HL-60 (cell line): ENCODE measurements at regions not wholly inside any gene's neighbourhood (a gene's known extent, or its start where the extent isn't known, plus 50 kb on each side); places are given as distances from the start of the nearest gene placed in this dataset.

Source experiments
- DNase-seq, 2 experiments: peaks; one replicate each; pipeline ENCODE4 v3.0.0-alpha.2; 2010 to 2020; ENCODE audit warnings: low read depth in 1 of 2, low spot score in 1 of 2
- H3K27ac ChIP-seq: fragments of 250-450 bp; sonication (Bioruptor Pico); replicated peaks from 2 replicates; pipeline ENCODE4 v1.5.1; 2020; ENCODE audit warnings: mild to moderate bottlenecking, moderate library complexity
- H3K27me3 ChIP-seq: fragments of 250-450 bp; sonication (Bioruptor Pico); 2 replicates; pipeline ENCODE4 v1.5.1; 2021; ENCODE audit warnings: mild to moderate bottlenecking, moderate library complexity; ENCODE audit not compliant: insufficient read depth, poor library complexity, severe bottlenecking
- H3K4me3 ChIP-seq: replicated peaks from 2 replicates; pipeline ENCODE4 v1.5.1; 2011; ENCODE audit warnings: mild to moderate bottlenecking, control low read depth, low read length; ENCODE audit not compliant: insufficient read depth
- CTCF ChIP-seq: IDR thresholded peaks from one replicate; pipeline ENCODE4 v1.5.1; 2011; ENCODE audit warnings: low read length, control low read depth, inconsistent platforms; ENCODE audit not compliant: insufficient read depth
- GABPA ChIP-seq: IDR thresholded peaks from 2 replicates; pipeline ENCODE4 v1.6.1; 2012; ENCODE audit warnings: low read depth
- POLR2AphosphoS5 ChIP-seq: IDR thresholded peaks from 2 replicates; pipeline ENCODE4 v1.6.1; 2012; ENCODE audit warnings: low read depth
- REST ChIP-seq: IDR thresholded peaks from 2 replicates; pipeline ENCODE4 v1.6.1; 2012; ENCODE audit warnings: low read depth; ENCODE audit not compliant: insufficient replicate concordance
- SPI1 ChIP-seq: IDR thresholded peaks from 2 replicates; pipeline ENCODE4 v1.6.1; 2012; ENCODE audit warnings: low read depth, mild to moderate bottlenecking, borderline replicate concordance

DNA sequence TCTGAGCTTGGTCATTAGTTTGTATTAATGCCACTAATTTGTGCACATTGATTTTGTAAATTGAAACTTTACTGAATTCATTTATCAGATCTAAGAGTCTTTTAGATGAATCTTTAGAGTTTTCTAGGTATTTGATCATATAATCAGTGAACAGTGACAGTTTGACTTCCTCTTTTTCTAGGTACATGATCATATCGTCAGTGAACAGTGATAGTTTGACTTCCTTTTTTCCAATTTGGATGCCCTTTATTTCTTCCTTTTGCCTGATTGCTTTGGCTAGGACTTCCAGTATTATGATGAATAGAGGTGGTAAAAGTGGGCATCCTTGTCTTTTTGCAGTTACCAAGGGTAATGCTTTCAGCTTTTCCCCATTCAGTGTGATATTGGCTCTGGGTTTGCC, 421.4 kb upstream of the CPXCR1 start:
- Histone ChIP-seq H3K27me3 (no peaks in the 10 kb centered on the region), H3K27ac (no peak overlapping the region), H3K4me3 (no peak overlapping the region)
- DNase-seq = no peak
- peak; percentile 83 for TF ChIP-seq SPI1
- no peak for TF ChIP-seq REST
- no peak for TF ChIP-seq POLR2AphosphoS5
- no peak for TF ChIP-seq GABPA
- no peak for TF ChIP-seq CTCF

DNA sequence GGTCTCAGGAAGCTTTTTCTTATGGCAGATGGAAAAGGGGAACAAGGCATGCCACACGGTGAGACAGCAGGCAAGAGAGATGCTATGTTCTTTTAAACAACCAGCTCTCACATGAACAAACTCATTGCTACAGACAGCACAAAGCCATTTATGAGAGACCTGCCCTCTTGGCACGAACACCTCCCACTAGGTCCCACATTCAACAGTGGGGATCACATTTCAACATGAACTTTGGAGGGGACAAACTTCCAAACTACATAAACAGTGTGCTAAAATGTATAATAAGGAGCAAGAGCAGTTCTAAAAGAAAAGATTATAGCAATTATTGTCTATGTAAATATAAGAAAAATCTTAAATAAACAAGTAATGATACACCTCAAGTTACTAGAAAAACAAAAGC, 391.8 kb upstream of the CPXCR1 start:
- DNase-seq = no peak
- TF ChIP-seq SPI1 (no peak), REST (no peak), CTCF (no peak), GABPA (no peak), POLR2AphosphoS5 (no peak)

GRCh38 chrX:88366314-88366713, 380.7 kb upstream of the CPXCR1 start:
- Histone ChIP-seq H3K27ac (no peak overlapping the region), H3K27me3 (no peaks in the 10 kb centered on the region), H3K4me3 (no peak overlapping the region)
- DNase-seq = no peak
- TF ChIP-seq SPI1 (no peak), GABPA (no peak), POLR2AphosphoS5 (no peak), CTCF (no peak), REST (no peak)

More for the DNA sequence above, 391.8 kb upstream of the CPXCR1 start:
- no peaks in the 10 kb centered on the region for H3K27me3 ChIP-seq
- no peak overlapping the region for H3K4me3 ChIP-seq
- H3K27ac ChIP-seq = no peak overlapping the region
